A549 (cell line): ENCODE measurements at regions not wholly inside any gene's neighbourhood (a gene's known extent, or its start where the extent isn't known, plus 50 kb on each side); places are given as distances from the start of the nearest gene placed in this dataset.

Experiments
- ATAC-seq, 2 experiments: fragments of 200-7000 bp in 1 of 2; fragments of >200 bp in 1 of 2; cut with Nextera tagmentation in 1 of 2; cut with Tn5 transposase in 1 of 2; 3 replicates each; pipeline versions ENCODE4 v1.8.0 to v1.9.1; 2018 to 2020; ENCODE audit warnings: mild to moderate bottlenecking in 1 of 2, moderate library complexity in 1 of 2
- CTCF ChIA-PET: fragments of 300-600 bp; sonication (Branson Sonifier 250); formaldehyde crosslinking; extraction: SDS; loops from one replicate; lab custom pipeline; 2021; ENCODE audit warnings: antibody characterized with exemption, inconsistent platforms; lab: Yijun Ruan, JAX
- POLR2A ChIA-PET: fragments of 350-600 bp; formaldehyde crosslinking; extraction: SDS; loops from one replicate; lab custom pipeline; 2021; ENCODE audit warnings: antibody characterized with exemption, inconsistent platforms; lab: Yijun Ruan, JAX
- DNase-seq, 2 experiments: peaks; one replicate each; pipeline versions ENCODE4 v3.0.0 to v3.0.0-alpha.2; 2011 to 2016; ENCODE audit warnings: low read depth in 1 of 2, low spot score in 1 of 2
- FAIRE-seq: peaks from 2 replicates; lab custom pipeline; 2011; peaks lifted over from hg19 to GRCh38; lab: Jason Lieb, UNC
- H3K27ac ChIP-seq, 2 experiments: fragments of >200 bp; sonication (Bioruptor Twin); formaldehyde crosslinking; 3 replicates each; pipeline ENCODE4 v1.5.1; 2016 to 2017
- H3K4me1 ChIP-seq: fragments of >200 bp; sonication (Bioruptor Twin); formaldehyde crosslinking; 3 replicates; pipeline ENCODE4 v1.6.1; 2016
- H3K4me2 ChIP-seq: fragments of >200 bp; sonication (Bioruptor Twin); formaldehyde crosslinking; 3 replicates; pipeline ENCODE4 v1.6.1; 2016
- H3K4me3 ChIP-seq: fragments of >200 bp; sonication (Bioruptor Twin); formaldehyde crosslinking; 3 replicates; pipeline ENCODE4 v1.5.1; 2016
- H3K9me3 ChIP-seq: fragments of >200 bp; sonication (Bioruptor Twin); formaldehyde crosslinking; 3 replicates; pipeline ENCODE4 v1.6.1; 2016
- BCL3 ChIP-seq: fragments of >200 bp; sonication (Bioruptor Twin); formaldehyde crosslinking; IDR thresholded peaks from 3 replicates; pipeline ENCODE4 v1.6.1; 2016
- BHLHE40 ChIP-seq: IDR thresholded peaks from 2 replicates; pipeline ENCODE4 v1.6.1; 2012; ENCODE audit warnings: low read depth, low read length, inconsistent platforms
- CHD2 ChIP-seq: fragments of 150-350 bp; IDR thresholded peaks from 2 replicates; pipeline ENCODE4 v1.6.1; 2014; ENCODE audit warnings: low read length; ENCODE audit not compliant: partially characterized antibody
- ESRRA ChIP-seq: fragments of 150-350 bp; IDR thresholded peaks from 2 replicates; pipeline ENCODE4 v1.6.1; 2014; ENCODE audit warnings: mild to moderate bottlenecking, low read length, borderline replicate concordance
- FOXS1 ChIP-seq: fragments of 250-450 bp; sonication (Bioruptor Pico); IDR thresholded peaks from 2 replicates; pipeline ENCODE4 v1.5.0; 2020; ENCODE audit warnings: mild to moderate bottlenecking, moderate library complexity
- HEYL ChIP-seq: fragments of 250-450 bp; sonication (Bioruptor Pico); IDR thresholded peaks from 2 replicates; pipeline ENCODE4 v1.8.0; 2021; ENCODE audit warnings: mild to moderate bottlenecking, moderate library complexity
- MAFK ChIP-seq: fragments of 450-650 bp; IDR thresholded peaks from 2 replicates; pipeline ENCODE4 v1.6.1; 2014; ENCODE audit not compliant: partially characterized antibody
- NFE2L2 ChIP-seq: fragments of 150-350 bp; conservative IDR thresholded peaks from 2 replicates; pipeline ENCODE4 v1.6.1; 2014; ENCODE audit warnings: low read length
- NR3C1 ChIP-seq: fragments of >200 bp; sonication (Bioruptor Twin); formaldehyde crosslinking; IDR thresholded peaks from 3 replicates; pipeline ENCODE4 v1.6.1; 2017
- PHF8 ChIP-seq: fragments of 200-600 bp; sonication (generic); IDR thresholded peaks from 2 replicates; pipeline ENCODE4 v1.6.1; 2016; ENCODE audit warnings: low read depth, mild to moderate bottlenecking, antibody characterized with exemption, moderate library complexity, borderline replicate concordance
- RARB ChIP-seq: fragments of 250-450 bp; sonication (Bioruptor Pico); IDR thresholded peaks from 2 replicates; pipeline ENCODE4 v1.8.0; 2021; ENCODE audit warnings: mild to moderate bottlenecking, moderate library complexity
- SREBF2 ChIP-seq: fragments of 450-650 bp; IDR thresholded peaks from 2 replicates; pipeline ENCODE4 v1.6.1; 2014; ENCODE audit warnings: mild to moderate bottlenecking, moderate library complexity
- ZFP36 ChIP-seq: fragments of 450-650 bp; IDR thresholded peaks from 2 replicates; pipeline ENCODE4 v1.6.1; 2014; ENCODE audit warnings: borderline replicate concordance; ENCODE audit not compliant: partially characterized antibody
- ZSCAN20 ChIP-seq: fragments of 250-450 bp; sonication (Bioruptor Pico); IDR thresholded peaks from 2 replicates; pipeline ENCODE4 v1.8.0; 2022; ENCODE audit warnings: mild to moderate bottlenecking, moderate library complexity
- WGBS: methylation state at CpG from one replicate; pipeline ENCODE4 v1.1.6; 2017; ENCODE audit errors: missing lambda C conversion rate; 5-methylcytosine and 5-hydroxymethylcytosine counted together
- TF ChIP-seq, protein P1 (sequence below): fragments of 250-450 bp; sonication (Bioruptor Pico); IDR thresholded peaks from 2 replicates; pipeline ENCODE4 v1.5.0; 2020; ENCODE audit warnings: low read depth, mild to moderate bottlenecking, moderate library complexity
- TF ChIP-seq, protein P2 (sequence below): IDR thresholded peaks from 2 replicates; pipeline ENCODE4 v1.6.1; 2012
- TF ChIP-seq, protein P3 (sequence below): fragments of 250-450 bp; sonication (Bioruptor Pico); IDR thresholded peaks from 2 replicates; pipeline ENCODE4 v1.5.0; 2021; ENCODE audit warnings: mild to moderate bottlenecking, moderate library complexity, borderline replicate concordance

DNA sequence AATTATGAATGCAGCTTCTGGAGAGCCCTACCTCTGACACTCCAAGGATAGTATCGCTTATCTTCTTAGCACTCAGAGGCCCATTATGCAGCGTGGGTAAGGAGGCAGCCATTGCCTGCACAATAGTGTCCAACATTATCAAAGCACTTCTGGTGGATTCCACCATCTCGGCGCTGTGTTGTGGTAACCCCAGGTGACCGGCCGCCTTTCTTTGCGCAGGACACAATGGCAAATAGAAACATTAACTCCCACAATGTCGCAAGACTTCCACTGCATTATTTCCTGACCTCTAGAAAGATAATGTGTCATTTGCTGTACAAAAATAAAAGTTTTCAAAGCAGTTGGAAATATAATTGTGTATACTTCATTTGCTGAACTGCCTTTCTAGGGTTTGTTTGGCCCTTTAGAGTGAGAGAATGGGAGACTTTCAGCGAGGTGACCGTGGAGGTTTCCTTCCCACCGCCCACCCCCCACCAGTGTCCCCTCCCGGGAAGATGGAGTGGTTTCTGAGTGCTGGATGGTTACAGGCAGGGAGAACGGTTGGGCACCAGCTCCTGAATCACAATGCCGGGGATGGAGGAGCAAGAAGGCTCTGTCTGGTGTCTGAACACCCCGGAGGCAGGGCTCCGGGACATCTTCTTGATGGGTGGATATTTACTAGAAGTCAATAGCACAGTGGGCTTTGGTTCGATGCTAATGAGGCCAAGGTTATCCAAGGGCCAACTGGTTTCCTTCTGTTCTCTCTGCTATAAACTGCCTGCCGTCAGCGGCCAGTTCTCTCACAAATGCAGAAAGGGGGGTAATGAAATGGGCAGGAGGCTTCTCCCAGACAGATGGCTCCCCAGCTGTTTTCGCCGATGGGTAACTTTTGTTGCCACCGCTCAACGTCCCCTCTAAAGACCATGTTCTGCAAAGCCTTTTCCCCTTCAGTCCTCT is 215.4 kb upstream of the PROX1 start:
- TF ChIP-seq, protein P1, sequence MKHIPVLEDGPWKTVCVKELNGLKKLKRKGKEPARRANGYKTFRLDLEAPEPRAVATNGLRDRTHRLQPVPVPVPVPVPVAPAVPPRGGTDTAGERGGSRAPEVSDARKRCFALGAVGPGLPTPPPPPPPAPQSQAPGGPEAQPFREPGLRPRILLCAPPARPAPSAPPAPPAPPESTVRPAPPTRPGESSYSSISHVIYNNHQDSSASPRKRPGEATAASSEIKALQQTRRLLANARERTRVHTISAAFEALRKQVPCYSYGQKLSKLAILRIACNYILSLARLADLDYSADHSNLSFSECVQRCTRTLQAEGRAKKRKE (CRISPR knock-in tag): no peak
- TF ChIP-seq, protein P2, sequence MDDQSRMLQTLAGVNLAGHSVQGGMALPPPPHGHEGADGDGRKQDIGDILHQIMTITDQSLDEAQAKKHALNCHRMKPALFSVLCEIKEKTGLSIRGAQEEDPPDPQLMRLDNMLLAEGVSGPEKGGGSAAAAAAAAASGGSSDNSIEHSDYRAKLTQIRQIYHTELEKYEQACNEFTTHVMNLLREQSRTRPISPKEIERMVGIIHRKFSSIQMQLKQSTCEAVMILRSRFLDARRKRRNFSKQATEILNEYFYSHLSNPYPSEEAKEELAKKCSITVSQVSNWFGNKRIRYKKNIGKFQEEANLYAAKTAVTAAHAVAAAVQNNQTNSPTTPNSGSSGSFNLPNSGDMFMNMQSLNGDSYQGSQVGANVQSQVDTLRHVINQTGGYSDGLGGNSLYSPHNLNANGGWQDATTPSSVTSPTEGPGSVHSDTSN: no peak
- TF ChIP-seq ZFP36: no peak
- TF ChIP-seq NR3C1: no peak
- TF ChIP-seq HEYL (CRISPR knock-in tag): no peak
- TF ChIP-seq PHF8: no peak

GRCh38 chr1:213773975-213774374 is 213.8 kb upstream of the PROX1 start:
- Histone ChIP-seq H3K27ac (no peak overlapping the region), H3K4me3 (no peak overlapping the region), H3K9me3 (no peaks in the 10 kb centered on the region), H3K4me2 (no peak overlapping the region), H3K4me1 (no peaks in the 10 kb centered on the region)
- WGBS: 0% methylated on average over 1 of the region's 1 CpG
- POLR2A ChIA-PET: no interaction called here
- DNase-seq (no peak), FAIRE-seq (no peak), ATAC-seq (no peak)
- TF ChIP-seq MAFK (peak; percentile 72), FOXS1 (CRISPR knock-in tag) (no peak), ESRRA (no peak), SREBF2 (no peak), BHLHE40 (no peak)
- TF ChIP-seq, protein P3, sequence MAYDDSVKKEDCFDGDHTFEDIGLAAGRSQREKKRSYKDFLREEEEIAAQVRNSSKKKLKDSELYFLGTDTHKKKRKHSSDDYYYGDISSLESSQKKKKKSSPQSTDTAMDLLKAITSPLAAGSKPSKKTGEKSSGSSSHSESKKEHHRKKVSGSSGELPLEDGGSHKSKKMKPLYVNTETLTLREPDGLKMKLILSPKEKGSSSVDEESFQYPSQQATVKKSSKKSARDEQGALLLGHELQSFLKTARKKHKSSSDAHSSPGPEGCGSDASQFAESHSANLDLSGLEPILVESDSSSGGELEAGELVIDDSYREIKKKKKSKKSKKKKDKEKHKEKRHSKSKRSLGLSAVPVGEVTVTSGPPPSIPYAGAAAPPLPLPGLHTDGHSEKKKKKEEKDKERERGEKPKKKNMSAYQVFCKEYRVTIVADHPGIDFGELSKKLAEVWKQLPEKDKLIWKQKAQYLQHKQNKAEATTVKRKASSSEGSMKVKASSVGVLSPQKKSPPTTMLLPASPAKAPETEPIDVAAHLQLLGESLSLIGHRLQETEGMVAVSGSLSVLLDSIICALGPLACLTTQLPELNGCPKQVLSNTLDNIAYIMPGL (CRISPR knock-in tag): no peak
- CTCF ChIA-PET: no interaction called here

More for the DNA sequence above, 215.4 kb upstream of the PROX1 start:
- 43% methylated on average over 21 of the region's 23 CpGs for WGBS
- Histone ChIP-seq H3K9me3 (no peaks in the 10 kb centered on the region), H3K4me2 (no peak overlapping the region), H3K4me1 (no peaks in the 10 kb centered on the region), H3K27ac (no peak overlapping the region), H3K4me3 (no peak overlapping the region)
- DNase-seq: no peak
- no peak for FAIRE-seq
- CTCF ChIA-PET: no interaction called here
- POLR2A ChIA-PET: no interaction called here
- ATAC-seq: no peak

DNA sequence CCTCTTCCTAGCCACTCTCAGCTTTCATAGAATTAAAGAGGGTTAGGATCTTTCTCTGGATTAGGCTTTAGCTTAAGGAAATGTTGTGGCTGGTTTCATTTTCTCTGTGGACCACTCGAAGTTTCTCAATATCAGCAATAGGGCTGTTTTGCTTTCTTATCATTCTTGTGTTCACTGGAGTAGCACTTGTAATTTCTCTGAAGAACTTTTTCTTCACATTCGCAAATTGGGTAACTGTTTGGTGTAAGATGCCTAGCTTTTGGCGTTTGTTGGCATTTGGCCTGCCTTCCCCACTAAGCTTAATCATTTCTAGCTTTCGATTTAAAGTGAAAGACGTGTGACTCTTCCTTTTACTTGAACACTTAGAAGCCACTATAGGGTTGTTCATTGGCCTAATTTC is 210.8 kb upstream of the PROX1 start:
- DNase-seq: no peak
- no peak for FAIRE-seq
- CTCF ChIA-PET: no interaction called here
- H3K4me3 ChIP-seq: no peak overlapping the region
- TF ChIP-seq RARB (CRISPR knock-in tag) (no peak), ZSCAN20 (CRISPR knock-in tag) (no peak), FOXS1 (CRISPR knock-in tag) (no peak), BCL3 (no peak), CHD2 (no peak), NFE2L2 (no peak)
- TF ChIP-seq, all 56 proteins: peak for 0
- POLR2A ChIA-PET: no interaction called here
- Histone ChIP-seq H3K27ac (no peak overlapping the region), H3K9me3 (no peaks in the 10 kb centered on the region), H3K4me1 (no peaks in the 10 kb centered on the region; the same call in 2 of the 3 replicates), H3K4me2 (no peak overlapping the region)
- ATAC-seq: no peak
- 3% methylated on average over 5 of the region's 5 CpGs for WGBS
